ENCODE measurements at regions not wholly inside any gene's neighbourhood (a gene's known extent, or its start where the extent isn't known, plus 50 kb on each side); places are given as distances from the start of the nearest gene placed in this dataset.

DNA sequence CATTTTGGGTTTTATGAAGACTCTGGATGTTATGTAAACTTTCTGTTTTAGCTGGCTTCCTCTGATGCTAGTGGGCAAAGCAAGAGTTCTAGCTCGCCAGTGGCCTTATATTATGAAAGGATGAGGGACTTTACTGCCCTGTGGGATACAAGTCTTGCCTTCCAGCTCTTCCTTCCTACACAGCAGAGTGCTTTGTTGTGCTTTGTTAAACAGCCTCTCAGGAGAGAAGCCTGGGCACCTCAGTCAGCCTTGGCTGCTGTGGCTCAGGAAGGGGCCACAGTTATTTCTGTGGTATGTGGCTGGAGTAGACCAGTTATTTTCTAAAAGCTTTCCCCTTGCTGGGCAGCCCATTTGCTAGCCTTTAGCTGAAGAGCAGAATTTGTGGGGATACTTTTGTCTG is 69.5 kb upstream of the SUCLG2 start:
- 88 to 97% (median 92%) methylated on average over 1 of the region's 1 CpG for WGBS, 4 donors
- no peak for DNase-seq
- Histone ChIP-seq H3K27ac (no peak overlapping the region), H3K36me3 (replicated peaks in 1 of 2) (no peaks in the 10 kb centered on the region), H3K27me3 (no peaks in the 10 kb centered on the region), H3K9me3 (replicated peaks in 1 of 3) (no peaks in the 10 kb centered on the region), H3K4me3 (no peak overlapping the region), H3K4me1 (replicated peaks in 1 of 2) (no peaks in the 10 kb centered on the region)
- intact Hi-C loops (cut with DNase I), result no loop called here
- TF ChIP-seq, protein P1, sequence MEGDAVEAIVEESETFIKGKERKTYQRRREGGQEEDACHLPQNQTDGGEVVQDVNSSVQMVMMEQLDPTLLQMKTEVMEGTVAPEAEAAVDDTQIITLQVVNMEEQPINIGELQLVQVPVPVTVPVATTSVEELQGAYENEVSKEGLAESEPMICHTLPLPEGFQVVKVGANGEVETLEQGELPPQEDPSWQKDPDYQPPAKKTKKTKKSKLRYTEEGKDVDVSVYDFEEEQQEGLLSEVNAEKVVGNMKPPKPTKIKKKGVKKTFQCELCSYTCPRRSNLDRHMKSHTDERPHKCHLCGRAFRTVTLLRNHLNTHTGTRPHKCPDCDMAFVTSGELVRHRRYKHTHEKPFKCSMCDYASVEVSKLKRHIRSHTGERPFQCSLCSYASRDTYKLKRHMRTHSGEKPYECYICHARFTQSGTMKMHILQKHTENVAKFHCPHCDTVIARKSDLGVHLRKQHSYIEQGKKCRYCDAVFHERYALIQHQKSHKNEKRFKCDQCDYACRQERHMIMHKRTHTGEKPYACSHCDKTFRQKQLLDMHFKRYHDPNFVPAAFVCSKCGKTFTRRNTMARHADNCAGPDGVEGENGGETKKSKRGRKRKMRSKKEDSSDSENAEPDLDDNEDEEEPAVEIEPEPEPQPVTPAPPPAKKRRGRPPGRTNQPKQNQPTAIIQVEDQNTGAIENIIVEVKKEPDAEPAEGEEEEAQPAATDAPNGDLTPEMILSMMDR (IDR thresholded peaks at IDR 0.05), result no peak
- TF ChIP-seq POLR2A (IDR thresholded peaks at IDR 0.05), result no peak

DNA sequence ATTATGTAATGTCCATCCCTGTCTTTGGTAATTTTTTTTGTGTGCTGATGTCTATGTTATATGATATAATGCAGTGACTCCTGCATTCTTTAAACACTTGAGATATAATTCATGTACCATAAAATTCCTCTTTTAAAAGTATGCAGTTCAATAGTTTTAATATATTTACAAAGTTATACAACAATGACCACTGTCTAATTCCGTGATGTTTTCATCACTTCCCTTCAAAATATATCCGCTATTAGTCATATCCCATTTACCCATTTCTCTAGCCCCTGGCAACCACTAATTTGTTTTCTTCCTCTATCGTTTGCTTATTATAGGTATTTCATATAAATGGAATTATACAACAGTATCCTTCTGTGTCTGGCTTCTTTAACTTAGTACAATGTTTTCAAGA is 64.9 kb upstream of the SUCLG2 start:
- no peak for DNase-seq
- H3K27me3 ChIP-seq, result no peaks in the 10 kb centered on the region
- TF ChIP-seq POLR2A (IDR thresholded peaks at IDR 0.05), result no peak
- TF ChIP-seq, protein P1 (IDR thresholded peaks at IDR 0.05), result no peak
- WGBS, 4 donors, result 89 to 95% (median 93%) methylated on average over 3 of the region's 3 CpGs
- no peaks in the 10 kb centered on the region for H3K9me3 ChIP-seq (replicated peaks in 1 of 3)
- intact Hi-C loops (cut with DNase I), result no loop called here
- no peak overlapping the region for H3K27ac ChIP-seq
- H3K36me3 ChIP-seq (replicated peaks in 1 of 2), result no peaks in the 10 kb centered on the region
- H3K4me3 ChIP-seq, result no peak overlapping the region
- no peaks in the 10 kb centered on the region for H3K4me1 ChIP-seq (replicated peaks in 1 of 2)

DNA sequence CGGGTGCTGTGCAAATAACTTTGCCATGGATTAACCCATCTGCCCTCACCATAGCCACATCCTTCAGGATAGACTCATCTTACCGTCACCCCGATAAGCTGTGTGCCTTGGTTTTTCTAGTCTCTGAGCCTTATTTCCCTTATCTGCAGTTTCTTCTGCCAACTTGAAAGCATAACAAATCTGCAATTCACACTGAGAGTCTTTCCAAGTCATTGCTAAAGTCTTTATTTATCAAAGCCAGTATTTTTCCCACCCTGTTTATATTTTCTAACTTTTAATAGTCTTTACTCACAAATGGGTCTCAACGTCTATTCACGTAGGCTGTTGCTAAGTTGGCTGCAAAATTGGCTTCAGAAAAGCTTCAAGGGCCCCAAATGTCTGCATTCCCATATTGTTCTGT is 61.6 kb upstream of the SUCLG2 start:
- Histone ChIP-seq H3K4me3 (no peak overlapping the region), H3K4me1 (replicated peaks in 1 of 2) (no peaks in the 10 kb centered on the region), H3K9me3 (replicated peaks in 1 of 3) (no peaks in the 10 kb centered on the region), H3K36me3 (replicated peaks in 1 of 2) (no peaks in the 10 kb centered on the region), H3K27ac (no peak overlapping the region), H3K27me3 (no peaks in the 10 kb centered on the region)
- DNase-seq, result no peak
- intact Hi-C loops (cut with DNase I), result no loop called here
- 86 to 92% (median 89%) methylated on average over 5 of the region's 5 CpGs for WGBS, 4 donors
- TF ChIP-seq POLR2A (IDR thresholded peaks at IDR 0.05), result no peak
- TF ChIP-seq, protein P1 (IDR thresholded peaks at IDR 0.05), result no peak

DNA sequence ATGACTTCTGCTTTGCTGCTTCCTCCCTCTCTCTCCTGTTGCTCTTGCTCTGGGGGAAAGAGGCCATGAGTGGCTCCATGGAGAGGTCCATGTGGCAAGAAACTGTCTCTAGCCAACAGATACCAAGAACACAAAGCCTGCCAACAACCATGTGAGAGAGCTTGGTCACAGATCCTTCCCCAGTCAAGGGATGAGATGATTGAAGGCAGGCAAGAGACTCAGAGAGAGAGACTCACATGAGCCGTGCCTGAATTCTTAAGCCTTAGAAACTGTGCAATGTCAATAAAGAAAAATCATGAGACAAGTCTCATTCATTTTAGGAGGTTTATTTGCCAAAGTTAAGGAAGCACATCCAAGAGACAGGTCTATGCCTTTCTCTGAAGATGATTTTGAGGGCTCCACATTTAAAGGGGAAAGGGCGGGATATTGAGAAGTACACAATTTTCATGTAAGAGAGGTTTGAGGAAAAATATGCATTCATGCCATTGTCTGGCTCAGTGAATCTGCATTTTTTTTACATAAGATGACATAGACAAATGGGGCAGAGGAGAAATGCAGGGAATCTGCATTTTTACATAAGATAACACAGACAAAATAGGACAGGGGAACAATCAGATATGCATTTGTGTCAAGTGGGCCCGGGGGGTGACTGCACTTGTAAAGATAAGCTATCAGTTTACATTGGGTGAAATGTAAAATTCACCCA is 59.5 kb upstream of the SUCLG2 start:
- Histone ChIP-seq H3K27me3 (no peaks in the 10 kb centered on the region), H3K4me3 (no peak overlapping the region), H3K9me3 (replicated peaks in 1 of 3) (no peaks in the 10 kb centered on the region), H3K27ac (no peak overlapping the region), H3K36me3 (replicated peaks in 1 of 2) (no peaks in the 10 kb centered on the region), H3K4me1 (replicated peaks in 1 of 2) (no peaks in the 10 kb centered on the region)
- DNase-seq, result no peak
- WGBS, 4 donors, result 78 to 86% (median 82%) methylated on average over 3 of the region's 3 CpGs
- intact Hi-C loops (cut with DNase I), result no loop called here
- no peak for TF ChIP-seq POLR2A (IDR thresholded peaks at IDR 0.05)
- TF ChIP-seq, protein P1 (IDR thresholded peaks at IDR 0.05), result no peak
